ENCODE measurements at regions not wholly inside any gene's neighbourhood (a gene's known extent, or its start where the extent isn't known, plus 50 kb on each side); places are given as distances from the start of the nearest gene placed in this dataset.

GRCh38 chr12:89165703-89166102, 186.6 kb downstream of the DUSP6 start:
- TF ChIP-seq CTCF (IDR thresholded peaks at IDR 0.05) = no peak
- TF ChIP-seq POLR2A (IDR thresholded peaks at IDR 0.05) = no peak
